ENCODE measurements at regions not wholly inside any gene's neighbourhood (a gene's known extent, or its start where the extent isn't known, plus 50 kb on each side); places are given as distances from the start of the nearest gene placed in this dataset.

- Histone ChIP-seq H3K36me3 (ENCODE audit: low read depth, missing control alignments) (no peaks in the 10 kb centered on the region), H3K9me3 (no peaks in the 10 kb centered on the region), H3K27ac (no peak overlapping the region), H3K4me3 (no peak overlapping the region), H3K4me1 (no peaks in the 10 kb centered on the region), H3K27me3 (no peaks in the 10 kb centered on the region)
- intact Hi-C loops (cut with DNase I; ENCODE audit: low total_unique reads) = no loop called here
- no peak for TF ChIP-seq POLR2A (IDR thresholded peaks at IDR 0.05)
- TF ChIP-seq CTCF (IDR thresholded peaks at IDR 0.05) = no peak
- DNase-seq = no peak
- WGBS, 2 donors = 95 to 100% methylated on average over 3 of the region's 3 CpGs
These were observed 58.3 kb upstream of the PPP1R3C start for GRCh38 chr10:91690996-91691676.

GRCh38 chr10:91690412-91690811 is 57.5 kb upstream of the PPP1R3C start:
- DNase-seq = no peak
- no peak overlapping the region for H3K27ac ChIP-seq
- 84 to 87% methylated on average over 3 of the region's 3 CpGs for WGBS, 2 donors
- no peaks in the 10 kb centered on the region for H3K36me3 ChIP-seq (ENCODE audit: low read depth, missing control alignments)
- no peaks in the 10 kb centered on the region for H3K4me1 ChIP-seq
- no peaks in the 10 kb centered on the region for H3K27me3 ChIP-seq
- H3K9me3 ChIP-seq = no peaks in the 10 kb centered on the region
- no peak overlapping the region for H3K4me3 ChIP-seq
- TF ChIP-seq CTCF (IDR thresholded peaks at IDR 0.05) (no peak), POLR2A (IDR thresholded peaks at IDR 0.05) (no peak)
- intact Hi-C loops (cut with DNase I; ENCODE audit: low total_unique reads) = no loop called here

- intact Hi-C loops (cut with DNase I; ENCODE audit: low total_unique reads) = no loop called here
- no peak for DNase-seq
- Histone ChIP-seq H3K4me1 (no peaks in the 10 kb centered on the region), H3K9me3 (no peaks in the 10 kb centered on the region), H3K27me3 (no peaks in the 10 kb centered on the region), H3K4me3 (no peak overlapping the region), H3K27ac (no peak overlapping the region), H3K36me3 (ENCODE audit: low read depth, missing control alignments) (no peaks in the 10 kb centered on the region)
- WGBS, 2 donors = 86 to 87% methylated on average over 2 of the region's 2 CpGs
- TF ChIP-seq CTCF (IDR thresholded peaks at IDR 0.05) = no peak
- TF ChIP-seq POLR2A (IDR thresholded peaks at IDR 0.05) = no peak
These were observed 56.9 kb upstream of the PPP1R3C start for GRCh38 chr10:91689731-91690168.

- intact Hi-C loops (cut with DNase I; ENCODE audit: low total_unique reads) = no loop called here
- 43 to 92% methylated on average over 2 of the region's 2 CpGs for WGBS, 2 donors
- Histone ChIP-seq H3K9me3 (no peaks in the 10 kb centered on the region), H3K36me3 (ENCODE audit: low read depth, missing control alignments) (no peaks in the 10 kb centered on the region), H3K4me1 (peaks cover 7% of the 10 kb centered on the region), H3K27me3 (no peaks in the 10 kb centered on the region), H3K4me3 (no peak overlapping the region), H3K27ac (no peak overlapping the region)
- TF ChIP-seq POLR2A (IDR thresholded peaks at IDR 0.05) = no peak
- no peak for TF ChIP-seq CTCF (IDR thresholded peaks at IDR 0.05)
- DNase-seq = no peak
These were observed 52.0 kb upstream of the PPP1R3C start for GRCh38 chr10:91684841-91685240.

GRCh38 chr10:91683975-91684374 is 51.1 kb upstream of the PPP1R3C start:
- no peak for DNase-seq
- no peak overlapping the region for H3K4me3 ChIP-seq
- no peaks in the 10 kb centered on the region for H3K9me3 ChIP-seq
- H3K4me1 ChIP-seq = peaks cover 7% of the 10 kb centered on the region
- WGBS, 2 donors = 36 to 51% methylated on average over 5 of the region's 5 CpGs
- no peak overlapping the region for H3K27ac ChIP-seq
- no peaks in the 10 kb centered on the region for H3K27me3 ChIP-seq
- intact Hi-C loops (cut with DNase I; ENCODE audit: low total_unique reads) = no loop called here
- H3K36me3 ChIP-seq (ENCODE audit: low read depth, missing control alignments) = no peaks in the 10 kb centered on the region
- TF ChIP-seq POLR2A (IDR thresholded peaks at IDR 0.05) (no peak), CTCF (IDR thresholded peaks at IDR 0.05) (no peak)

Measured in testis (tissue), 2 donors.